Liver (tissue), 8 donors: ENCODE measurements at regions not wholly inside any gene's neighbourhood (a gene's known extent, or its start where the extent isn't known, plus 50 kb on each side); places are given as distances from the start of the nearest gene placed in this dataset.

Source experiments
- DNase-seq: peaks from one replicate; pipeline ENCODE4 v3.0.0-alpha.2; 2017; ENCODE audit warnings: low spot score
- H3K27ac ChIP-seq, 2 donors: one replicate each; pipeline ENCODE4 v1.7.0; 2013; ENCODE audit warnings: inconsistent platforms in 2 of 2, low read length in 2 of 2, control low read depth in 1 of 2, low read depth in 1 of 2, mild to moderate bottlenecking in 1 of 2
- H3K27me3 ChIP-seq, 4 donors: one replicate each; pipeline versions ENCODE4 v1.6.1 to v1.7.0; 2013; ENCODE audit warnings: low read length in 3 of 4, inconsistent platforms in 1 of 4, mild to moderate bottlenecking in 1 of 4, moderate library complexity in 1 of 4; ENCODE audit not compliant: control insufficient read depth in 4 of 4, insufficient read depth in 4 of 4
- H3K36me3 ChIP-seq, 4 donors: one replicate each; pipeline versions ENCODE4 v1.6.1 to v1.7.0; 2013; ENCODE audit warnings: low read length in 3 of 4, mild to moderate bottlenecking in 3 of 4, low read depth in 1 of 4, moderate library complexity in 1 of 4; ENCODE audit not compliant: control insufficient read depth in 4 of 4, insufficient read depth in 3 of 4
- H3K4me1 ChIP-seq, 4 donors: one replicate each; pipeline versions ENCODE4 v1.6.1 to v1.7.0; 2013; ENCODE audit warnings: low read length in 3 of 4, mild to moderate bottlenecking in 3 of 4, moderate library complexity in 1 of 4; ENCODE audit not compliant: control insufficient read depth in 4 of 4, insufficient read depth in 4 of 4
- H3K4me3 ChIP-seq, 3 donors: one replicate each; pipeline versions ENCODE4 v1.6.1 to v1.7.0; 2013; ENCODE audit warnings: low read length in 3 of 3, control low read depth in 1 of 3, low read depth in 1 of 3, mild to moderate bottlenecking in 1 of 3
- H3K9ac ChIP-seq, 2 donors: one replicate each; pipeline ENCODE4 v1.7.0; 2013; ENCODE audit warnings: low read length in 2 of 2, mild to moderate bottlenecking in 2 of 2, moderate library complexity in 2 of 2, control low read depth in 1 of 2, low read depth in 1 of 2
- H3K9me3 ChIP-seq, 4 donors: one replicate each; pipeline versions ENCODE4 v1.6.1 to v1.7.0; 2013; ENCODE audit warnings: low read length in 3 of 4; ENCODE audit not compliant: control insufficient read depth in 4 of 4
- EGR1 ChIP-seq, 2 donors: IDR thresholded peaks; 2 replicates each; pipeline ENCODE4 v1.6.1; 2016 to 2018; ENCODE audit warnings: antibody characterized with exemption in 2 of 2, low read depth in 2 of 2
- FOXA1 ChIP-seq: IDR thresholded peaks from 2 replicates; pipeline ENCODE4 v1.6.1; 2016; ENCODE audit warnings: antibody characterized with exemption
- FOXA2 ChIP-seq: IDR thresholded peaks from 2 replicates; pipeline ENCODE4 v1.6.1; 2016; ENCODE audit warnings: antibody characterized with exemption
- GABPA ChIP-seq, 2 donors: IDR thresholded peaks in 1 of 2; conservative IDR thresholded peaks in 1 of 2; 2 replicates each; pipeline ENCODE4 v1.6.1; 2016; ENCODE audit warnings: antibody characterized with exemption in 2 of 2, mild to moderate bottlenecking in 1 of 2, moderate library complexity in 1 of 2
- HNF4A ChIP-seq, 2 donors: conservative IDR thresholded peaks; 2 replicates each; pipeline ENCODE4 v1.6.1; 2016; ENCODE audit warnings: antibody characterized with exemption in 2 of 2, mild to moderate bottlenecking in 2 of 2
- HNF4G ChIP-seq: IDR thresholded peaks from 2 replicates; pipeline ENCODE4 v1.6.1; 2016; ENCODE audit warnings: antibody characterized with exemption
- JUND ChIP-seq, 2 donors: IDR thresholded peaks; 2 replicates each; pipeline ENCODE4 v1.6.1; 2016; ENCODE audit warnings: antibody characterized with exemption in 2 of 2
- NR2F2 ChIP-seq: IDR thresholded peaks from 2 replicates; pipeline ENCODE4 v1.6.1; 2016; ENCODE audit warnings: antibody characterized with exemption
- RAD21 ChIP-seq, 2 donors: IDR thresholded peaks; 2 replicates each; pipeline ENCODE4 v1.6.1; 2016; ENCODE audit warnings: antibody characterized with exemption in 2 of 2, mild to moderate bottlenecking in 2 of 2
- RXRA ChIP-seq, 2 donors: IDR thresholded peaks; 2 replicates each; pipeline ENCODE4 v1.6.1; 2017 to 2018; ENCODE audit warnings: antibody characterized with exemption in 2 of 2, mild to moderate bottlenecking in 1 of 2
- SP1 ChIP-seq: IDR thresholded peaks from 2 replicates; pipeline ENCODE4 v1.6.1; 2018; ENCODE audit warnings: antibody characterized with exemption, mild to moderate bottlenecking
- TAF1 ChIP-seq: conservative IDR thresholded peaks from 2 replicates; pipeline ENCODE4 v1.6.1; 2016; ENCODE audit warnings: antibody characterized with exemption, mild to moderate bottlenecking
- YY1 ChIP-seq: IDR thresholded peaks from 2 replicates; pipeline ENCODE4 v1.6.1; 2016; ENCODE audit warnings: antibody characterized with exemption, mild to moderate bottlenecking
- WGBS: extraction: QIAGEN DNeasy Blood & Tissue Kit; methylation state at CpG from one replicate; pipeline ENCODE4 v1.1.7; 2013; 5-methylcytosine and 5-hydroxymethylcytosine counted together
- TF ChIP-seq, protein P1 (sequence below): IDR thresholded peaks from 2 replicates; pipeline ENCODE4 v1.6.1; 2016; ENCODE audit warnings: antibody characterized with exemption
- TF ChIP-seq, protein P2 (sequence below): IDR thresholded peaks from 2 replicates; pipeline ENCODE4 v1.6.1; 2016; ENCODE audit warnings: antibody characterized with exemption
- TF ChIP-seq, protein P3 (sequence below): IDR thresholded peaks from 2 replicates; pipeline ENCODE4 v1.6.1; 2016; ENCODE audit warnings: antibody characterized with exemption
- TF ChIP-seq, protein P4 (sequence below): fragments of 150-350 bp; IDR thresholded peaks from 2 replicates; pipeline ENCODE4 v1.5.1; 2017; ENCODE audit warnings: improper control_type of control experiment, low read depth, low read length; ENCODE audit not compliant: missing input control
- TF ChIP-seq, protein P5 (sequence below): IDR thresholded peaks from 2 replicates; pipeline ENCODE4 v1.6.1; 2016; ENCODE audit warnings: antibody characterized with exemption, mild to moderate bottlenecking
- donor health status: healthy.
- donor health status: healthy.
- donor health status: healthy.
- donor health status: healthy.
- donor health status: healthy.

GRCh38 chr6:15819226-15819625 is 156.4 kb upstream of the DTNBP1 start (continued):
- TF ChIP-seq HNF4A (conservative IDR thresholded peaks at IDR 0.05) (no peak), RXRA (IDR thresholded peaks at IDR 0.05) (no peak)

DNA sequence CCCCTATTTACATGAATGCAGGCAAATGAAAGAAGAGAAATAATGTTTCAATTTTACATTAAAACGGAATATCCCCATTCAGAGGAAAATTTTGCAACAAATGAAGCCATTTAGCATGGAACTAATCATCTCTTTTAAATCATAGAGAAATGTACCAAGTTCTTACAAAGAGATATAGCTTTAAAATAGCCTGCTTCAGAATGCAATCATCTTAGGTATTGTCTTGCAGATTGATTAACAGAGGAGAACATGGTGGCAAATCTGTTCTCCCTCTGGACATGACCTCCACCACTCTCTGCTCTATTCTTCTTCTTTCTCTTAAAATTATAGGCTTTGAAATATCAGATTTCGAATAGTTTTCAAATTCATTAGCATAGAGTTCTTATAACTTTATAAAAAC is 155.7 kb upstream of the DTNBP1 start:
- Histone ChIP-seq H3K27ac (no peak overlapping the region), H3K4me1 (no peaks in the 10 kb centered on the region), H3K4me3 (no peak overlapping the region), H3K27me3 (no peaks in the 10 kb centered on the region), H3K36me3 (no peaks in the 10 kb centered on the region), H3K9ac (no peak overlapping the region), H3K9me3 (no peaks in the 10 kb centered on the region)
- TF ChIP-seq TAF1, result no peak
- TF ChIP-seq, protein P1, sequence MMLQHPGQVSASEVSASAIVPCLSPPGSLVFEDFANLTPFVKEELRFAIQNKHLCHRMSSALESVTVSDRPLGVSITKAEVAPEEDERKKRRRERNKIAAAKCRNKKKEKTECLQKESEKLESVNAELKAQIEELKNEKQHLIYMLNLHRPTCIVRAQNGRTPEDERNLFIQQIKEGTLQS, result no peak
- TF ChIP-seq, protein P2, sequence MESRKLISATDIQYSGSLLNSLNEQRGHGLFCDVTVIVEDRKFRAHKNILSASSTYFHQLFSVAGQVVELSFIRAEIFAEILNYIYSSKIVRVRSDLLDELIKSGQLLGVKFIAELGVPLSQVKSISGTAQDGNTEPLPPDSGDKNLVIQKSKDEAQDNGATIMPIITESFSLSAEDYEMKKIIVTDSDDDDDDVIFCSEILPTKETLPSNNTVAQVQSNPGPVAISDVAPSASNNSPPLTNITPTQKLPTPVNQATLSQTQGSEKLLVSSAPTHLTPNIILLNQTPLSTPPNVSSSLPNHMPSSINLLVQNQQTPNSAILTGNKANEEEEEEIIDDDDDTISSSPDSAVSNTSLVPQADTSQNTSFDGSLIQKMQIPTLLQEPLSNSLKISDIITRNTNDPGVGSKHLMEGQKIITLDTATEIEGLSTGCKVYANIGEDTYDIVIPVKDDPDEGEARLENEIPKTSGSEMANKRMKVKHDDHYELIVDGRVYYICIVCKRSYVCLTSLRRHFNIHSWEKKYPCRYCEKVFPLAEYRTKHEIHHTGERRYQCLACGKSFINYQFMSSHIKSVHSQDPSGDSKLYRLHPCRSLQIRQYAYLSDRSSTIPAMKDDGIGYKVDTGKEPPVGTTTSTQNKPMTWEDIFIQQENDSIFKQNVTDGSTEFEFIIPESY, result no peak
- TF ChIP-seq SP1, result no peak
- no peak for TF ChIP-seq EGR1 (IDR thresholded peaks at IDR 0.05; ENCODE audit: low read depth in 2 of 2)
- TF ChIP-seq FOXA2, result no peak
- TF ChIP-seq, protein P3, sequence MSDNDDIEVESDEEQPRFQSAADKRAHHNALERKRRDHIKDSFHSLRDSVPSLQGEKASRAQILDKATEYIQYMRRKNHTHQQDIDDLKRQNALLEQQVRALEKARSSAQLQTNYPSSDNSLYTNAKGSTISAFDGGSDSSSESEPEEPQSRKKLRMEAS, result no peak
- 47% methylated on average over 2 of the region's 2 CpGs for WGBS
- DNase-seq, result no peak

DNA sequence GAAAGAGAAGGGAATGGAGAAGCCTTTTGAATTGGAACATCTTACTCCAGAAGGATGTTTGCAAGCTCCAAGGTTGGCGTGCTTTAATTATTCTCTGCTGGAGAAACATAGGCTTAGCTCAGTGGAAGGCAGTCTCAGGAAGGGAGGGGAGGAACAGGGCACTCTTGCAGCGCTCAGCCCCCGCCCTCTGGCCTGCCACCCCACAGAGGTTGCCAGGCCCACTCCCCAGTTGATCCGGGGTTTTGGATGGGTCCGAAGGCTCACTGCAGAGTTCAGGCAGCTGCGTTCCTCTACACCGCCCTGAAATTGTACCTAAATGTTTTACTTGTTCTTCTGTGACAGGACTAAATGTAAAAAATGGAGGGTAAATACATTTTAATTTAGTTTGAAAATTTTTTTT is 155.2 kb upstream of the DTNBP1 start:
- no peak for TF ChIP-seq SP1
- no peak for TF ChIP-seq HNF4G
- no peak for TF ChIP-seq FOXA1
- TF ChIP-seq, protein P4, sequence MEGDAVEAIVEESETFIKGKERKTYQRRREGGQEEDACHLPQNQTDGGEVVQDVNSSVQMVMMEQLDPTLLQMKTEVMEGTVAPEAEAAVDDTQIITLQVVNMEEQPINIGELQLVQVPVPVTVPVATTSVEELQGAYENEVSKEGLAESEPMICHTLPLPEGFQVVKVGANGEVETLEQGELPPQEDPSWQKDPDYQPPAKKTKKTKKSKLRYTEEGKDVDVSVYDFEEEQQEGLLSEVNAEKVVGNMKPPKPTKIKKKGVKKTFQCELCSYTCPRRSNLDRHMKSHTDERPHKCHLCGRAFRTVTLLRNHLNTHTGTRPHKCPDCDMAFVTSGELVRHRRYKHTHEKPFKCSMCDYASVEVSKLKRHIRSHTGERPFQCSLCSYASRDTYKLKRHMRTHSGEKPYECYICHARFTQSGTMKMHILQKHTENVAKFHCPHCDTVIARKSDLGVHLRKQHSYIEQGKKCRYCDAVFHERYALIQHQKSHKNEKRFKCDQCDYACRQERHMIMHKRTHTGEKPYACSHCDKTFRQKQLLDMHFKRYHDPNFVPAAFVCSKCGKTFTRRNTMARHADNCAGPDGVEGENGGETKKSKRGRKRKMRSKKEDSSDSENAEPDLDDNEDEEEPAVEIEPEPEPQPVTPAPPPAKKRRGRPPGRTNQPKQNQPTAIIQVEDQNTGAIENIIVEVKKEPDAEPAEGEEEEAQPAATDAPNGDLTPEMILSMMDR, result no peak
- TF ChIP-seq JUND (IDR thresholded peaks at IDR 0.05), result no peak
- TF ChIP-seq, protein P3, result no peak
- TF ChIP-seq, protein P5, sequence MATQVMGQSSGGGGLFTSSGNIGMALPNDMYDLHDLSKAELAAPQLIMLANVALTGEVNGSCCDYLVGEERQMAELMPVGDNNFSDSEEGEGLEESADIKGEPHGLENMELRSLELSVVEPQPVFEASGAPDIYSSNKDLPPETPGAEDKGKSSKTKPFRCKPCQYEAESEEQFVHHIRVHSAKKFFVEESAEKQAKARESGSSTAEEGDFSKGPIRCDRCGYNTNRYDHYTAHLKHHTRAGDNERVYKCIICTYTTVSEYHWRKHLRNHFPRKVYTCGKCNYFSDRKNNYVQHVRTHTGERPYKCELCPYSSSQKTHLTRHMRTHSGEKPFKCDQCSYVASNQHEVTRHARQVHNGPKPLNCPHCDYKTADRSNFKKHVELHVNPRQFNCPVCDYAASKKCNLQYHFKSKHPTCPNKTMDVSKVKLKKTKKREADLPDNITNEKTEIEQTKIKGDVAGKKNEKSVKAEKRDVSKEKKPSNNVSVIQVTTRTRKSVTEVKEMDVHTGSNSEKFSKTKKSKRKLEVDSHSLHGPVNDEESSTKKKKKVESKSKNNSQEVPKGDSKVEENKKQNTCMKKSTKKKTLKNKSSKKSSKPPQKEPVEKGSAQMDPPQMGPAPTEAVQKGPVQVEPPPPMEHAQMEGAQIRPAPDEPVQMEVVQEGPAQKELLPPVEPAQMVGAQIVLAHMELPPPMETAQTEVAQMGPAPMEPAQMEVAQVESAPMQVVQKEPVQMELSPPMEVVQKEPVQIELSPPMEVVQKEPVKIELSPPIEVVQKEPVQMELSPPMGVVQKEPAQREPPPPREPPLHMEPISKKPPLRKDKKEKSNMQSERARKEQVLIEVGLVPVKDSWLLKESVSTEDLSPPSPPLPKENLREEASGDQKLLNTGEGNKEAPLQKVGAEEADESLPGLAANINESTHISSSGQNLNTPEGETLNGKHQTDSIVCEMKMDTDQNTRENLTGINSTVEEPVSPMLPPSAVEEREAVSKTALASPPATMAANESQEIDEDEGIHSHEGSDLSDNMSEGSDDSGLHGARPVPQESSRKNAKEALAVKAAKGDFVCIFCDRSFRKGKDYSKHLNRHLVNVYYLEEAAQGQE, result no peak
- no peak for TF ChIP-seq EGR1 (IDR thresholded peaks at IDR 0.05; ENCODE audit: low read depth in 2 of 2)
- no peak for TF ChIP-seq GABPA (IDR thresholded peaks at IDR 0.05 in 1 of 2, conservative IDR thresholded peaks at IDR 0.05 in 1 of 2)
- TF ChIP-seq, protein P2, result no peak
- no peak for TF ChIP-seq RXRA (IDR thresholded peaks at IDR 0.05)
- no peak for TF ChIP-seq YY1
- TF ChIP-seq FOXA2, result no peak
- TF ChIP-seq TAF1, result no peak
- TF ChIP-seq NR2F2, result no peak
- TF ChIP-seq, protein P1, result no peak
- TF ChIP-seq HNF4A (conservative IDR thresholded peaks at IDR 0.05), result no peak
- TF ChIP-seq RAD21 (IDR thresholded peaks at IDR 0.05), result no peak
- Histone ChIP-seq H3K4me3 (no peak overlapping the region), H3K4me1 (no peaks in the 10 kb centered on the region), H3K27me3 (no peaks in the 10 kb centered on the region), H3K36me3 (no peaks in the 10 kb centered on the region), H3K9ac (no peak overlapping the region), H3K9me3 (no peaks in the 10 kb centered on the region), H3K27ac (no peak overlapping the region)
- 95% methylated on average over 7 of the region's 7 CpGs for WGBS
- no peak for DNase-seq
